H1 (cell line): ENCODE measurements at regions not wholly inside any gene's neighbourhood (a gene's known extent, or its start where the extent isn't known, plus 50 kb on each side); places are given as distances from the start of the nearest gene placed in this dataset.

Experiments used
- CTCF ChIA-PET: fragments of 300-600 bp; sonication (Branson Sonifier 250); formaldehyde crosslinking; loops from one replicate; lab custom pipeline; 2021; ENCODE audit not compliant: partially characterized antibody; lab: Charles Lee
- POLR2A ChIA-PET: fragments of 300-600 bp; sonication (Branson Sonifier 250); formaldehyde crosslinking; loops from one replicate; lab custom pipeline; 2021; ENCODE audit warnings: inconsistent platforms; ENCODE audit not compliant: partially characterized antibody; lab: Charles Lee
- DNase-seq, 2 experiments: peaks; one replicate each; pipeline versions ENCODE4 v3.0.0 to v3.0.0-alpha.2; 2010 to 2022; ENCODE audit warnings: low spot score in 2 of 2, low read depth in 1 of 2, mixed read lengths in 1 of 2
- FAIRE-seq: peaks from 2 replicates; lab custom pipeline; 2011; peaks lifted over from hg19 to GRCh38; lab: Jason Lieb, UNC
- H2AFZ ChIP-seq: 2 replicates; pipeline ENCODE4 v1.8.1; 2012; ENCODE audit warnings: low read length, inconsistent platforms
- H2AK5ac ChIP-seq: 2 replicates; pipeline ENCODE4 v1.6.1; 2013; ENCODE audit warnings: low read depth, low read length
- H2BK120ac ChIP-seq: replicated peaks from 2 replicates; pipeline ENCODE3; 2013; ENCODE audit warnings: low read depth, low read length, inconsistent platforms
- H2BK12ac ChIP-seq: 2 replicates; pipeline ENCODE4 v1.6.1; 2013; ENCODE audit warnings: low read depth, low read length
- H2BK15ac ChIP-seq: 2 replicates; pipeline ENCODE4 v1.6.1; 2013; ENCODE audit warnings: low read length
- H2BK20ac ChIP-seq: 2 replicates; pipeline ENCODE4 v1.6.1; 2013; ENCODE audit warnings: low read length
- H2BK5ac ChIP-seq: 2 replicates; pipeline ENCODE4 v1.6.1; 2013; ENCODE audit warnings: low read depth, low read length
- H3K14ac ChIP-seq: 2 replicates; pipeline ENCODE4 v1.6.1; 2013; ENCODE audit warnings: inconsistent platforms; ENCODE audit not compliant: insufficient read length
- H3K18ac ChIP-seq: 2 replicates; pipeline ENCODE4 v1.6.1; 2013; ENCODE audit warnings: low read length; ENCODE audit errors: extremely low read depth
- H3K23ac ChIP-seq: 2 replicates; pipeline ENCODE4 v1.6.1; 2013; ENCODE audit warnings: inconsistent platforms; ENCODE audit not compliant: insufficient read length
- H3K23me2 ChIP-seq: 2 replicates; pipeline ENCODE4 v1.6.1; 2013; ENCODE audit warnings: low read depth, low read length
- H3K27ac ChIP-seq: 2 replicates; pipeline ENCODE4 v1.6.1; 2011; ENCODE audit warnings: low read depth, low read length, inconsistent platforms
- H3K27me3 ChIP-seq, 4 experiments: replicated peaks in 1 of 4; 1 replicate in 1 of 4; 2 replicates in 3 of 4; pipeline versions ENCODE4 v1.6.1 to v1.8.1; 2011 to 2013; ENCODE audit warnings: low read length in 3 of 4, mild to moderate bottlenecking in 3 of 4, inconsistent platforms in 2 of 4, mixed read lengths in 2 of 4, moderate library complexity in 1 of 4; ENCODE audit not compliant: control insufficient read depth in 3 of 4, insufficient read depth in 3 of 4; ENCODE audit errors: extremely low read depth in 1 of 4
- H3K36me3 ChIP-seq, 4 experiments: 2 replicates each; pipeline versions ENCODE4 v1.6.1 to v1.8.1; 2011 to 2013; ENCODE audit warnings: mild to moderate bottlenecking in 4 of 4, low read length in 3 of 4, moderate library complexity in 2 of 4, control low read depth in 1 of 4, inconsistent platforms in 1 of 4; ENCODE audit not compliant: insufficient read depth in 4 of 4, control insufficient read depth in 2 of 4
- H3K4ac ChIP-seq: replicated peaks from 2 replicates; pipeline ENCODE3; 2013; ENCODE audit warnings: low read length, low read depth, mixed read lengths, inconsistent platforms; ENCODE audit not compliant: insufficient read length
- H3K4me1 ChIP-seq, 4 experiments: replicated peaks in 1 of 4; 1 replicate in 1 of 4; 2 replicates in 3 of 4; pipeline versions ENCODE4 v1.6.1 to v1.8.1; 2011 to 2013; ENCODE audit warnings: low read length in 3 of 4, inconsistent platforms in 2 of 4, mixed read lengths in 1 of 4; ENCODE audit not compliant: insufficient read depth in 4 of 4, control insufficient read depth in 3 of 4
- H3K4me2 ChIP-seq, 2 experiments: 2 replicates each; pipeline versions ENCODE4 v1.6.1 to v1.8.1; 2011 to 2013; ENCODE audit warnings: low read depth in 2 of 2, low read length in 2 of 2, control low read depth in 1 of 2, inconsistent platforms in 1 of 2, mild to moderate bottlenecking in 1 of 2; ENCODE audit not compliant: insufficient read depth in 1 of 2
- H3K4me3 ChIP-seq, 4 experiments: fragments of 200-600, 300-600 bp in 1 of 4; sonication (generic), shearing (Covaris generic), sonication (Bioruptor Twin) in 1 of 4; 2 replicates each; pipeline versions ENCODE4 v1.5.1 to v1.8.1; 2011 to 2016; ENCODE audit warnings: low read length in 4 of 4, low read depth in 3 of 4, control low read depth in 2 of 4, inconsistent platforms in 2 of 4, mild to moderate bottlenecking in 2 of 4, mixed read lengths in 1 of 4, moderate library complexity in 1 of 4; ENCODE audit not compliant: insufficient read depth in 2 of 4; ENCODE audit errors: extremely low read depth in 1 of 4
- H3K56ac ChIP-seq: replicated peaks from 2 replicates; pipeline ENCODE3; 2013; ENCODE audit warnings: low read depth, mild to moderate bottlenecking, mixed read lengths, low read length, inconsistent platforms; ENCODE audit not compliant: insufficient read length
- H3K79me1 ChIP-seq: 2 replicates; pipeline ENCODE4 v1.6.1; 2013; ENCODE audit warnings: low read depth, low read length, control low read depth
- H3K79me2 ChIP-seq, 2 experiments: 2 replicates each; pipeline versions ENCODE4 v1.6.1 to v1.8.1; 2012 to 2013; ENCODE audit warnings: low read length in 2 of 2, mild to moderate bottlenecking in 2 of 2, inconsistent platforms in 1 of 2; ENCODE audit not compliant: insufficient read depth in 2 of 2, control insufficient read depth in 1 of 2
- H3K9ac ChIP-seq, 4 experiments: replicated peaks in 1 of 4; 1 replicate in 1 of 4; 2 replicates in 3 of 4; pipeline versions ENCODE4 v1.6.1 to v1.8.1; 2011 to 2013; ENCODE audit warnings: low read depth in 3 of 4, low read length in 3 of 4, control low read depth in 2 of 4, mild to moderate bottlenecking in 2 of 4, moderate library complexity in 2 of 4, inconsistent platforms in 1 of 4; ENCODE audit errors: extremely low read depth in 1 of 4
- H3K9me3 ChIP-seq, 2 experiments: 2 replicates each; pipeline versions ENCODE4 v1.6.1 to v1.8.1; 2012 to 2013; ENCODE audit warnings: mild to moderate bottlenecking in 2 of 2, moderate library complexity in 2 of 2, control low read depth in 1 of 2, inconsistent platforms in 1 of 2, low read depth in 1 of 2, low read length in 1 of 2, mixed read lengths in 1 of 2; ENCODE audit not compliant: insufficient read depth in 2 of 2
- H4K20me1 ChIP-seq, 2 experiments: replicated peaks in 1 of 2; 2 replicates each; pipeline versions ENCODE3 to v1.8.1; 2011 to 2013; ENCODE audit warnings: inconsistent platforms in 2 of 2, low read length in 2 of 2, mild to moderate bottlenecking in 1 of 2; ENCODE audit not compliant: insufficient read depth in 2 of 2, control insufficient read depth in 1 of 2
- H4K5ac ChIP-seq: 2 replicates; pipeline ENCODE4 v1.6.1; 2013; ENCODE audit warnings: low read length, low read depth, mixed read lengths, inconsistent platforms; ENCODE audit not compliant: insufficient read length
- H4K8ac ChIP-seq: 2 replicates; pipeline ENCODE4 v1.8.0; 2013; ENCODE audit warnings: mild to moderate bottlenecking, moderate library complexity, low read length, inconsistent platforms; ENCODE audit not compliant: insufficient read depth; ENCODE audit errors: extremely low read depth
- H4K91ac ChIP-seq: replicated peaks from 2 replicates; pipeline ENCODE3; 2013; ENCODE audit warnings: low read length, mixed read lengths, inconsistent platforms; ENCODE audit not compliant: insufficient read length
- ASH2L ChIP-seq: fragments of 200-600, 300-600 bp; sonication (generic); IDR thresholded peaks from one replicate; pipeline ENCODE4 v1.7.1; 2017; ENCODE audit warnings: low read length
- BACH1 ChIP-seq: IDR thresholded peaks from 2 replicates; pipeline ENCODE4 v1.6.1; 2012; ENCODE audit warnings: low read length, improper control_type of control experiment
- BRCA1 ChIP-seq: IDR thresholded peaks from 2 replicates; pipeline ENCODE4 v1.6.1; 2012; ENCODE audit warnings: low read depth, low read length, improper control_type of control experiment
- CBX5 ChIP-seq: fragments of 300-800, 300-1000 bp; sonication (generic); IDR thresholded peaks from 2 replicates; pipeline ENCODE4 v1.7.1; 2016; ENCODE audit warnings: antibody characterized with exemption, low read length, low read depth
- CHD1 ChIP-seq: IDR thresholded peaks from 2 replicates; pipeline ENCODE4 v1.6.1; 2012; ENCODE audit warnings: low read depth, low read length, improper control_type of control experiment
- E2F6 ChIP-seq: IDR thresholded peaks from 2 replicates; pipeline ENCODE4 v1.6.1; 2012; ENCODE audit warnings: inconsistent platforms
- FOSL1 ChIP-seq: IDR thresholded peaks from 2 replicates; pipeline ENCODE4 v1.6.1; 2011; ENCODE audit warnings: mild to moderate bottlenecking, low read depth, low read length, moderate library complexity; ENCODE audit not compliant: insufficient read depth
- GABPA ChIP-seq: IDR thresholded peaks from 2 replicates; pipeline ENCODE4 v1.6.1; 2011; ENCODE audit warnings: mild to moderate bottlenecking, low read length, moderate library complexity, borderline replicate concordance; ENCODE audit not compliant: insufficient read depth
- POLR2AphosphoS5 ChIP-seq: IDR thresholded peaks from 2 replicates; pipeline ENCODE4 v1.6.1; 2011; ENCODE audit warnings: low read depth, low read length
- RBBP5 ChIP-seq: IDR thresholded peaks from 2 replicates; pipeline ENCODE4 v1.7.1; 2012; ENCODE audit warnings: low read depth, mild to moderate bottlenecking, inconsistent platforms, low read length, moderate library complexity, borderline replicate concordance
- RXRA ChIP-seq: IDR thresholded peaks from 2 replicates; pipeline ENCODE4 v1.6.1; 2011; ENCODE audit warnings: low read depth, mild to moderate bottlenecking, low read length, moderate library complexity; ENCODE audit not compliant: insufficient read depth
- SIRT6 ChIP-seq: IDR thresholded peaks from one replicate; pipeline ENCODE4 v1.7.1; 2012; ENCODE audit warnings: low read length, inconsistent platforms
- SIX5 ChIP-seq: IDR thresholded peaks from 2 replicates; pipeline ENCODE4 v1.6.1; 2011; ENCODE audit warnings: mild to moderate bottlenecking, low read depth, low read length
- TAF1 ChIP-seq: IDR thresholded peaks from 2 replicates; pipeline ENCODE4 v1.6.1; 2011; ENCODE audit warnings: mild to moderate bottlenecking, low read depth, low read length
- WGBS, 2 experiments: shearing (Covaris generic) in 1 of 2; methylation state at CpG; one replicate each; pipeline versions ENCODE4 v1.1.6 to v1.1.7; 2013 to 2015; ENCODE audit warnings: low lambda C conversion rate in 2 of 2, mixed read lengths in 2 of 2, inconsistent platforms in 1 of 2, low coverage in 1 of 2, missing lambda C conversion rate in 1 of 2; ENCODE audit not compliant: insufficient replicate concordance in 2 of 2, insufficient coverage in 1 of 2, insufficient read length in 1 of 2; ENCODE audit errors: extremely low coverage in 1 of 2, missing lambda C conversion rate in 1 of 2; 5-methylcytosine and 5-hydroxymethylcytosine counted together
- TF ChIP-seq, protein P1 (sequence below): IDR thresholded peaks from 2 replicates; pipeline ENCODE4 v1.6.1; 2011; ENCODE audit warnings: low read depth, mild to moderate bottlenecking, low read length; ENCODE audit not compliant: insufficient read depth

DNA sequence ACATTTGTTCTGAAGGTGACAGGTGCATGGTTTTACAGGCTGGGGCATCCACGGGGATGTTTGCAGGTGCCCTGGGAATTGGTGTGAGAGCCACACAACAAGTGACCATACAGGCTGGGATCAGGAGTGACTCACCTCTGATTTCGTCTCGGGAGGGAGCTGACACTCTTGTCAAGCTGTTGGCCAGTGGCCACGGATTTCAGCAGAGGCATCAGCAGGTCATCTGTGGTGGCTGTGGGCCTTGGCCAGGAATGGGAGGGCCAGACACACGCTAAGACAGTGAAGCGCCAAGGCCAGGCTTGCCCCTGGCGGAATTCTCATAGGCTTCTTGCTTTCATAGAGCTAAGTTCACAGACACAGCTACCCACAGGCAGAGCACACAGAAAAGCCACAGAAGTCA lies 108.6 kb downstream of the HSPH1 start:
- Histone ChIP-seq H3K9me3 (no peaks in the 10 kb centered on the region), H3K9ac (no peak overlapping the region), H2BK12ac (no peak overlapping the region), H3K36me3 (no peaks in the 10 kb centered on the region), H4K91ac (no peak overlapping the region), H3K27me3 (no peaks in the 10 kb centered on the region; a peak in 1 of 7 replicates), H2BK15ac (no peak overlapping the region), H3K4ac (no peak overlapping the region), H2BK5ac (no peak overlapping the region), H3K23me2 (no peaks in the 10 kb centered on the region; the same call in 1 of the 2 replicates), H2AFZ (no peak overlapping the region), H3K4me3 (no peak overlapping the region), H2BK20ac (no peak overlapping the region), H2BK120ac (no peak overlapping the region), H3K79me2 (no peaks in the 10 kb centered on the region), H3K79me1 (no peaks in the 10 kb centered on the region), H3K4me1 (no peaks in the 10 kb centered on the region), H3K56ac (no peak overlapping the region), H2AK5ac (no peak overlapping the region), H4K20me1 (no peaks in the 10 kb centered on the region), H3K4me2 (no peak overlapping the region), H3K27ac (no peak overlapping the region), H3K14ac (no peak overlapping the region), H3K23ac (no peak overlapping the region), H4K8ac (no peak overlapping the region), H3K18ac (no peak overlapping the region), H4K5ac (no peak overlapping the region)
- 72% methylated on average over 7 of the region's 7 CpGs; no CpG with 5 or more reads in 1 of the 2 experiments for WGBS, 2 experiments
- no peak for FAIRE-seq
- CTCF ChIA-PET, result interaction anchor here (0.6 to 1.7 kb wide), 4 partner anchors 9 to 232 kb away, joined by 3 to 6 read pairs (median 4); no protein-coding TSS in a partner anchor
- no peak for DNase-seq
- POLR2A ChIA-PET, result interaction anchor here (1.2 kb wide), 1 partner anchor 9 kb away, joined by 3 read pairs; no protein-coding TSS in a partner anchor
- TF ChIP-seq E2F6, result no peak
- TF ChIP-seq GABPA, result no peak
- no peak for TF ChIP-seq TAF1
- TF ChIP-seq POLR2AphosphoS5, result no peak
- TF ChIP-seq, protein P1, sequence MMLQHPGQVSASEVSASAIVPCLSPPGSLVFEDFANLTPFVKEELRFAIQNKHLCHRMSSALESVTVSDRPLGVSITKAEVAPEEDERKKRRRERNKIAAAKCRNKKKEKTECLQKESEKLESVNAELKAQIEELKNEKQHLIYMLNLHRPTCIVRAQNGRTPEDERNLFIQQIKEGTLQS, result no peak
- no peak for TF ChIP-seq FOSL1
- TF ChIP-seq ASH2L, result no peak
- no peak for TF ChIP-seq RXRA
- TF ChIP-seq SIX5, result no peak
- TF ChIP-seq BACH1, result no peak
- TF ChIP-seq BRCA1, result no peak
- no peak for TF ChIP-seq SIRT6
- TF ChIP-seq CHD1, result no peak
- no peak for TF ChIP-seq CBX5
- no peak for TF ChIP-seq RBBP5
